ENCODE measurements at regions not wholly inside any gene's neighbourhood (a gene's known extent, or its start where the extent isn't known, plus 50 kb on each side); places are given as distances from the start of the nearest gene placed in this dataset.

DNA sequence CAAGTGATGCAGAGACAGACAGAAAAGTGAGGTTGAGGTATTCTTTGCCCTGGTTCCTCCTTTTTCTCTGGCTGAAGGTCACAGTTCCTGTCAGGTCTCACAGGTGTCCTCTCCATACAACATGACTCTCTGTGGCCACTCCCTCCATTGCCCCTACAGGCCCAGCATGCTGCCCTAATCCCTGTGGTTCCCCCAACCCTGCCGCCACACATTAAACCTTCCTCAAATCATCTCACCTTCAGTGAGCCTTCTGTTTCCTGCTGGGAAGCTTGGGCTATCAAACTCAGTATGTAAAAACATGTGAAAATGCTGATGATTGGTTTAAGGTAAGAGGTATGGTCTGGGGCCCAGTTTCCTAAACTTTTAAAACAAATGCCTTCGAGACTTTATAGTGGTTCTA, 159.0 kb upstream of the E2F7 start:
- TF ChIP-seq FOXJ3 (CRISPR knock-in tag; IDR thresholded peaks at IDR 0.05): no peak
- TF ChIP-seq, protein P1, sequence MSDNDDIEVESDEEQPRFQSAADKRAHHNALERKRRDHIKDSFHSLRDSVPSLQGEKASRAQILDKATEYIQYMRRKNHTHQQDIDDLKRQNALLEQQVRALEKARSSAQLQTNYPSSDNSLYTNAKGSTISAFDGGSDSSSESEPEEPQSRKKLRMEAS (IDR thresholded peaks at IDR 0.05; ENCODE audit: low read depth): no peak
- TF ChIP-seq MEF2A (IDR thresholded peaks at IDR 0.05; ENCODE audit: borderline replicate concordance, low read depth): no peak
- no peak for TF ChIP-seq RCOR1 (IDR thresholded peaks at IDR 0.05; ENCODE audit: low read length)
- no peak for TF ChIP-seq TAF1 (IDR thresholded peaks at IDR 0.05; ENCODE audit: borderline replicate concordance, low read depth, low read length)
- TF ChIP-seq MXI1 (IDR thresholded peaks at IDR 0.05; ENCODE audit: low read depth, low read length): no peak
- no peak for TF ChIP-seq JUND (IDR thresholded peaks at IDR 0.05)
- TF ChIP-seq NFIC (IDR thresholded peaks at IDR 0.05; ENCODE audit: borderline replicate concordance): no peak
- no peak for TF ChIP-seq TEAD4 (IDR thresholded peaks at IDR 0.05; ENCODE audit: borderline replicate concordance, insufficient read depth)
- TF ChIP-seq YY1 (IDR thresholded peaks at IDR 0.05; ENCODE audit: low read depth): no peak
- no peak for TF ChIP-seq RFX5 (IDR thresholded peaks at IDR 0.05; ENCODE audit: low read length)
- TF ChIP-seq FOSL2 (IDR thresholded peaks at IDR 0.05; ENCODE audit: borderline replicate concordance, low read depth): no peak
- TF ChIP-seq, protein P2, sequence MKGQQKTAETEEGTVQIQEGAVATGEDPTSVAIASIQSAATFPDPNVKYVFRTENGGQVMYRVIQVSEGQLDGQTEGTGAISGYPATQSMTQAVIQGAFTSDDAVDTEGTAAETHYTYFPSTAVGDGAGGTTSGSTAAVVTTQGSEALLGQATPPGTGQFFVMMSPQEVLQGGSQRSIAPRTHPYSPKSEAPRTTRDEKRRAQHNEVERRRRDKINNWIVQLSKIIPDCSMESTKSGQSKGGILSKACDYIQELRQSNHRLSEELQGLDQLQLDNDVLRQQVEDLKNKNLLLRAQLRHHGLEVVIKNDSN (IDR thresholded peaks at IDR 0.05; ENCODE audit: borderline replicate concordance, low read depth): no peak
- no peak for TF ChIP-seq CHD2 (IDR thresholded peaks at IDR 0.05; ENCODE audit: low read length, partially characterized antibody)
- TF ChIP-seq RXRA (IDR thresholded peaks at IDR 0.05; ENCODE audit: borderline replicate concordance, low read depth): no peak
- TF ChIP-seq, protein P3, sequence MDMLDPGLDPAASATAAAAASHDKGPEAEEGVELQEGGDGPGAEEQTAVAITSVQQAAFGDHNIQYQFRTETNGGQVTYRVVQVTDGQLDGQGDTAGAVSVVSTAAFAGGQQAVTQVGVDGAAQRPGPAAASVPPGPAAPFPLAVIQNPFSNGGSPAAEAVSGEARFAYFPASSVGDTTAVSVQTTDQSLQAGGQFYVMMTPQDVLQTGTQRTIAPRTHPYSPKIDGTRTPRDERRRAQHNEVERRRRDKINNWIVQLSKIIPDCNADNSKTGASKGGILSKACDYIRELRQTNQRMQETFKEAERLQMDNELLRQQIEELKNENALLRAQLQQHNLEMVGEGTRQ (IDR thresholded peaks at IDR 0.05; ENCODE audit: borderline replicate concordance, low read depth, low read length): no peak
- H3K79me2 ChIP-seq (ENCODE audit: insufficient read depth): no peaks in the 10 kb centered on the region
- H3K9ac ChIP-seq: no peak overlapping the region
- no peaks in the 10 kb centered on the region; a peak in 1 of 4 replicates for H3K4me1 ChIP-seq (ENCODE audit: control insufficient read depth in 1 of 2, insufficient read depth in 2 of 2, low read depth in 1 of 2, low read length in 1 of 2)
- H2AFZ ChIP-seq (ENCODE audit: low read depth): no peak overlapping the region
- no peaks in the 10 kb centered on the region for H4K20me1 ChIP-seq (ENCODE audit: insufficient read depth)
- no peak for DNase-seq
- no peaks in the 10 kb centered on the region for H3K9me2 ChIP-seq
- H3K4me2 ChIP-seq: no peak overlapping the region
- H3K4me3 ChIP-seq (ENCODE audit: low read depth in 2 of 2, low read length in 1 of 2): no peak overlapping the region
- no peaks in the 10 kb centered on the region for H3K9me3 ChIP-seq
- ChIA-PET POLR2A (no interaction called here), CTCF (interaction anchor here (0.7 kb wide), 1 partner anchor 87 kb away, joined by 3 read pairs; no protein-coding TSS in a partner anchor)
- H3K36me3 ChIP-seq (replicated peaks in 1 of 2; ENCODE audit: control insufficient read depth in 1 of 2, insufficient read depth in 2 of 2, low read length in 1 of 2): no peaks in the 10 kb centered on the region
- peaks cover 2% of the 10 kb centered on the region for H3F3A ChIP-seq (replicated peaks; ENCODE audit: insufficient read depth)
- H3K27ac ChIP-seq (ENCODE audit: low read depth in 2 of 2, low read length in 1 of 2): no peak overlapping the region
- no peaks in the 10 kb centered on the region for H3K27me3 ChIP-seq (ENCODE audit: insufficient read depth)
- 80% methylated on average over 2 of the region's 2 CpGs for WGBS (ENCODE audit: low lambda C conversion rate)

DNA sequence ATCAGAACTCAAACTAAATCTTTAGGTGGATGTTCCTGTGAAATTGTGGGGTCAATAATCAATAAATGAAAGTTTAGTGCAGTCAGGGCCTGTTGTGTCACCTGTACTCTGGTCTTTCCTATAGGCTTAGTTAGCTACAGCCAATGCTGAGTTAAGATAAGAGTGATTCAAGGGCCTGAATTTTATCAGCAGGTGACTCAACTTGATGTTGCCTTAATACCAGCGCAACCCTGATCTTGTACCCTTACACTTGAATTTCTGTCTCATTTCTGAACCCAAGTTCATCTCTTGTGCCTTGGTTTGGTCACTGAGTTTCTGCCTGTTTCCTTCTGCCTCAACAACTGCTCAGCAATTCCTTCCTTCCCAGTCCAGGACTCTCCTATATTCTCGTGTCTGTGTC, 157.0 kb upstream of the E2F7 start:
- POLR2A ChIA-PET: no interaction called here

More for the DNA sequence above, 157.0 kb upstream of the E2F7 start:
- H3K9me2 ChIP-seq: no peaks in the 10 kb centered on the region
- no peak overlapping the region for H3K4me3 ChIP-seq (ENCODE audit: low read depth in 2 of 2, low read length in 1 of 2)
- H3F3A ChIP-seq (replicated peaks; ENCODE audit: insufficient read depth): no peaks in the 10 kb centered on the region
- no peaks in the 10 kb centered on the region for H3K36me3 ChIP-seq (replicated peaks in 1 of 2; ENCODE audit: control insufficient read depth in 1 of 2, insufficient read depth in 2 of 2, low read length in 1 of 2)
- CTCF ChIA-PET: no interaction called here
- H3K79me2 ChIP-seq (ENCODE audit: insufficient read depth): no peaks in the 10 kb centered on the region
- H3K4me1 ChIP-seq (ENCODE audit: control insufficient read depth in 1 of 2, insufficient read depth in 2 of 2, low read depth in 1 of 2, low read length in 1 of 2): no peaks in the 10 kb centered on the region
- DNase-seq: no peak
- no peaks in the 10 kb centered on the region for H3K9me3 ChIP-seq
- TF ChIP-seq RXRA (IDR thresholded peaks at IDR 0.05; ENCODE audit: borderline replicate concordance, low read depth): no peak
- no peaks in the 10 kb centered on the region for H3K27me3 ChIP-seq (ENCODE audit: insufficient read depth)
- no peak overlapping the region for H3K4me2 ChIP-seq
- no peak overlapping the region for H3K9ac ChIP-seq
- H2AFZ ChIP-seq (ENCODE audit: low read depth): no peak overlapping the region
- WGBS (ENCODE audit: low lambda C conversion rate): 66% methylated on average over 2 of the region's 2 CpGs
- H4K20me1 ChIP-seq (ENCODE audit: insufficient read depth): no peaks in the 10 kb centered on the region
- H3K27ac ChIP-seq (ENCODE audit: low read depth in 2 of 2, low read length in 1 of 2): no peak overlapping the region
